Astrocyte (in vitro differentiated cells and primary cell): ENCODE measurements at regions not wholly inside any gene's neighbourhood (a gene's known extent, or its start where the extent isn't known, plus 50 kb on each side); places are given as distances from the start of the nearest gene placed in this dataset.

Experiments used
- DNase-seq: peaks from one replicate; pipeline ENCODE4 v3.0.0-alpha.2; 2010; ENCODE audit warnings: low read depth
- FAIRE-seq: peaks from 2 replicates; lab custom pipeline; 2011; peaks lifted over from hg19 to GRCh38; lab: Jason Lieb, UNC
- H2AFZ ChIP-seq: 2 replicates; pipeline ENCODE4 v1.6.0; 2012; ENCODE audit warnings: low read depth, low read length, inconsistent platforms
- H3K27ac ChIP-seq: 2 replicates; pipeline ENCODE4 v1.5.1; 2011; ENCODE audit warnings: low read depth, low read length, inconsistent platforms
- H3K27me3 ChIP-seq: 2 replicates; pipeline ENCODE4 v1.6.0; 2011; ENCODE audit warnings: low read length, inconsistent platforms; ENCODE audit not compliant: insufficient read depth
- H3K36me3 ChIP-seq: 2 replicates; pipeline ENCODE4 v1.5.1; 2011; ENCODE audit warnings: low read length, inconsistent platforms; ENCODE audit not compliant: insufficient read depth
- H3K4me1 ChIP-seq: 2 replicates; pipeline ENCODE4 v1.5.1; 2011; ENCODE audit warnings: low read length, inconsistent platforms; ENCODE audit not compliant: insufficient read depth
- H3K4me2 ChIP-seq: 2 replicates; pipeline ENCODE4 v1.6.0; 2012; ENCODE audit warnings: low read length, inconsistent platforms
- H3K4me3 ChIP-seq: 2 replicates; pipeline ENCODE4 v1.5.1; 2011; ENCODE audit warnings: low read depth, mild to moderate bottlenecking, low read length, inconsistent platforms; ENCODE audit not compliant: insufficient read depth
- H3K79me2 ChIP-seq: 2 replicates; pipeline ENCODE4 v1.6.0; 2012; ENCODE audit warnings: mild to moderate bottlenecking, low read length, inconsistent platforms; ENCODE audit not compliant: insufficient read depth
- H3K9ac ChIP-seq: 2 replicates; pipeline ENCODE4 v1.6.0; 2012; ENCODE audit warnings: mild to moderate bottlenecking, low read length, inconsistent platforms
- H3K9me3 ChIP-seq: 2 replicates; pipeline ENCODE4 v1.5.1; 2012; ENCODE audit warnings: low read depth, mild to moderate bottlenecking, low read length, inconsistent platforms; ENCODE audit not compliant: insufficient read depth
- H4K20me1 ChIP-seq: 2 replicates; pipeline ENCODE4 v1.6.0; 2012; ENCODE audit warnings: low read length, inconsistent platforms; ENCODE audit not compliant: insufficient read depth
- H3K27ac Mint-ChIP-seq: one replicate; pipeline ENCODE4 v1.8.0; 2021; ENCODE audit warnings: mild to moderate bottlenecking, mixed read lengths; ENCODE audit not compliant: unreplicated experiment
- H3K27me3 Mint-ChIP-seq: one replicate; pipeline ENCODE4 v1.8.0; 2021; ENCODE audit warnings: low read depth, mixed read lengths; ENCODE audit not compliant: unreplicated experiment
- H3K36me3 Mint-ChIP-seq: one replicate; pipeline ENCODE4 v1.8.0; 2021; ENCODE audit warnings: low read depth, mixed read lengths; ENCODE audit not compliant: unreplicated experiment
- H3K4me1 Mint-ChIP-seq: one replicate; pipeline ENCODE4 v1.8.0; 2021; ENCODE audit warnings: low read depth, mixed read lengths; ENCODE audit not compliant: unreplicated experiment
- H3K4me3 Mint-ChIP-seq: one replicate; pipeline ENCODE4 v1.8.0; 2021; ENCODE audit warnings: mild to moderate bottlenecking, moderate library complexity, mixed read lengths; ENCODE audit not compliant: unreplicated experiment
- H3K9me3 Mint-ChIP-seq: one replicate; pipeline ENCODE4 v1.8.0; 2021; ENCODE audit warnings: mild to moderate bottlenecking, mixed read lengths; ENCODE audit not compliant: unreplicated experiment
- CTCF ChIP-seq: IDR thresholded peaks from 2 replicates; pipeline ENCODE4 v1.5.1; 2011; ENCODE audit warnings: low read depth, mild to moderate bottlenecking, inconsistent platforms, low read length, moderate library complexity; ENCODE audit not compliant: insufficient read depth
- EZH2 ChIP-seq: IDR thresholded peaks from 2 replicates; pipeline ENCODE4 v1.6.1; 2012; ENCODE audit warnings: mild to moderate bottlenecking, low read length, inconsistent platforms; ENCODE audit not compliant: insufficient read depth

- no peaks in the 10 kb centered on the region for H3K27me3 Mint-ChIP-seq
- H3K4me1 Mint-ChIP-seq: peaks cover 14% of the 10 kb centered on the region
- Histone ChIP-seq H3K4me1 (no peaks in the 10 kb centered on the region), H3K9ac (no peak overlapping the region), H2AFZ (no peak overlapping the region), H3K79me2 (no peaks in the 10 kb centered on the region), H3K27me3 (no peaks in the 10 kb centered on the region), H3K4me2 (no peak overlapping the region), H3K4me3 (no peak overlapping the region), H3K9me3 (no peaks in the 10 kb centered on the region), H3K27ac (no peak overlapping the region), H3K36me3 (no peaks in the 10 kb centered on the region), H4K20me1 (no peaks in the 10 kb centered on the region)
- H3K36me3 Mint-ChIP-seq: no peaks in the 10 kb centered on the region
- no peak for TF ChIP-seq EZH2
- no peak for TF ChIP-seq CTCF
- H3K9me3 Mint-ChIP-seq: no peaks in the 10 kb centered on the region
- no peak for DNase-seq
- FAIRE-seq: no peak
- H3K27ac Mint-ChIP-seq: no peak overlapping the region
- H3K4me3 Mint-ChIP-seq: no peak overlapping the region
Observed at GRCh38 chr4:136939781-136940180, 592.5 kb downstream of the PCDH18 start.

- no peaks in the 10 kb centered on the region for H3K36me3 ChIP-seq
- no peak for DNase-seq
- FAIRE-seq: no peak
- no peaks in the 10 kb centered on the region for H3K4me1 ChIP-seq
- Mint-ChIP-seq H3K4me1 (peaks cover 20% of the 10 kb centered on the region), H3K36me3 (no peaks in the 10 kb centered on the region), H3K27me3 (no peaks in the 10 kb centered on the region), H3K9me3 (no peaks in the 10 kb centered on the region), H3K4me3 (no peak overlapping the region), H3K27ac (no peak overlapping the region)
- H4K20me1 ChIP-seq: no peaks in the 10 kb centered on the region
- no peak overlapping the region for H3K4me3 ChIP-seq
- no peaks in the 10 kb centered on the region for H3K27me3 ChIP-seq
- no peak overlapping the region for H3K27ac ChIP-seq
- no peak overlapping the region for H3K4me2 ChIP-seq
- no peak overlapping the region for H2AFZ ChIP-seq
- H3K9me3 ChIP-seq: no peaks in the 10 kb centered on the region
- H3K9ac ChIP-seq: no peak overlapping the region
- no peaks in the 10 kb centered on the region for H3K79me2 ChIP-seq
- no peak for TF ChIP-seq EZH2
- TF ChIP-seq CTCF: no peak
Observed at GRCh38 chr4:136935871-136936270, 596.4 kb downstream of the PCDH18 start.

GRCh38 chr4:136935305-136935704, 597.0 kb downstream of the PCDH18 start:
- FAIRE-seq (no peak), DNase-seq (no peak)

More at GRCh38 chr4:136935305-136935704, 597.0 kb downstream of the PCDH18 start:
- H3K9me3 Mint-ChIP-seq: no peaks in the 10 kb centered on the region
- TF ChIP-seq CTCF (no peak), EZH2 (no peak)
- Histone ChIP-seq H4K20me1 (no peaks in the 10 kb centered on the region), H3K4me3 (no peak overlapping the region), H2AFZ (no peak overlapping the region), H3K4me1 (no peaks in the 10 kb centered on the region), H3K4me2 (no peak overlapping the region), H3K9me3 (no peaks in the 10 kb centered on the region), H3K79me2 (no peaks in the 10 kb centered on the region), H3K9ac (no peak overlapping the region), H3K27me3 (no peaks in the 10 kb centered on the region), H3K27ac (no peak overlapping the region), H3K36me3 (no peaks in the 10 kb centered on the region)
- no peaks in the 10 kb centered on the region for H3K27me3 Mint-ChIP-seq
- H3K4me1 Mint-ChIP-seq: peaks cover 20% of the 10 kb centered on the region
- H3K36me3 Mint-ChIP-seq: no peaks in the 10 kb centered on the region
- H3K27ac Mint-ChIP-seq: no peak overlapping the region
- no peak overlapping the region for H3K4me3 Mint-ChIP-seq
